Type B pancreatic cell (in vitro differentiated cells): ENCODE measurements at regions not wholly inside any gene's neighbourhood (a gene's known extent, or its start where the extent isn't known, plus 50 kb on each side); places are given as distances from the start of the nearest gene placed in this dataset.

Experiments used
- DNase-seq: peaks from one replicate; pipeline ENCODE4 v3.0.0; 2021; ENCODE audit warnings: mixed read lengths; ENCODE audit not compliant: unreplicated experiment; ENCODE audit errors: extremely low spot score
- H3K27ac Mint-ChIP-seq: 2 replicates; pipeline ENCODE4 v1.8.0; 2021; ENCODE audit warnings: mild to moderate bottlenecking, mixed read lengths
- H3K27me3 Mint-ChIP-seq: 2 replicates; pipeline ENCODE4 v1.8.0; 2021; ENCODE audit warnings: mixed read lengths
- H3K36me3 Mint-ChIP-seq: 2 replicates; pipeline ENCODE4 v1.8.0; 2021; ENCODE audit warnings: mixed read lengths
- H3K4me1 Mint-ChIP-seq: one replicate; pipeline ENCODE4 v1.8.0; 2021; ENCODE audit warnings: mixed read lengths; ENCODE audit not compliant: unreplicated experiment
- H3K4me3 Mint-ChIP-seq: 2 replicates; pipeline ENCODE4 v1.8.0; 2021; ENCODE audit warnings: mild to moderate bottlenecking, mixed read lengths
- H3K9me3 Mint-ChIP-seq: 2 replicates; pipeline ENCODE4 v1.8.0; 2021; ENCODE audit warnings: mixed read lengths
- TF ChIP-seq, protein P1 (sequence below): fragments of 200-600 bp; sonication (generic); conservative IDR thresholded peaks from 2 replicates; pipeline ENCODE4 v1.5.0; 2021; ENCODE audit warnings: antibody characterized with exemption, mild to moderate bottlenecking

DNA sequence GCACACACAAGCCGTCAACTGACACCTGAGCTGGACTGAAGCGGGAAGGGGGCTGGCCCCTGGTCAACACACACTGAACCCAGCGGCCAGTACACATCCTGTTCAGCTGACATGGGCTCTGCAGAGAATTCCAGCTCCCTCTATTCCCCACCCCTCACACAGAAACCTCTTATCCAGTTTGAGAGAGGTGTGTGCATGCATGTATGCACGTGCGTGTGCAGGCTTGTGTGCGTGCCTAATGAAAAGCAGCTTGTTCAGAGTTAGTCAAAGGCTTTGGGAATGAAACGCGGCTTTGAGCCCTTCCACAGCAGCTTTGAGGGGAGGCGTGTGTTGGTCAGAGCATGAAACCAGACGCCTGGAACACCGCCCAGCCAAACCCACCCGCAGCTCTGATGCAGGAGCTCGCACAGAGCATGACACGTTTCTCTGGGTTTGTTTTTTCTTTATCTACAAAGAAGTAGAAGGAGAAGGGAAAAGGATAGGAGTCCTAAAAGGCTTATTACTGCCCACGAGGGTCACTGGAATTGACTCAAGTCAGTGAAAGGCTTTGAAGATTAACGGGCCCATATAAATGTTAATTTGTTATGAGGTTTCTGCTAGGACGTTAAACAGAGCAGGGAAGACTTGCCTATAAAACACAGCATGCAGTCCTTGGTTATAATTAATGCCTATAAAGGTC, 184.2 kb downstream of the ETS2 start:
- Mint-ChIP-seq H3K27ac (peak overlapping the region; percentile 76), H3K4me3 (peak overlapping the region; percentile 70), H3K27me3 (peaks cover 35% of the 10 kb centered on the region), H3K4me1 (peaks cover 70% of the 10 kb centered on the region), H3K9me3 (no peaks in the 10 kb centered on the region), H3K36me3 (no peaks in the 10 kb centered on the region)
- peak; percentile 73 for DNase-seq
- TF ChIP-seq, protein P1, sequence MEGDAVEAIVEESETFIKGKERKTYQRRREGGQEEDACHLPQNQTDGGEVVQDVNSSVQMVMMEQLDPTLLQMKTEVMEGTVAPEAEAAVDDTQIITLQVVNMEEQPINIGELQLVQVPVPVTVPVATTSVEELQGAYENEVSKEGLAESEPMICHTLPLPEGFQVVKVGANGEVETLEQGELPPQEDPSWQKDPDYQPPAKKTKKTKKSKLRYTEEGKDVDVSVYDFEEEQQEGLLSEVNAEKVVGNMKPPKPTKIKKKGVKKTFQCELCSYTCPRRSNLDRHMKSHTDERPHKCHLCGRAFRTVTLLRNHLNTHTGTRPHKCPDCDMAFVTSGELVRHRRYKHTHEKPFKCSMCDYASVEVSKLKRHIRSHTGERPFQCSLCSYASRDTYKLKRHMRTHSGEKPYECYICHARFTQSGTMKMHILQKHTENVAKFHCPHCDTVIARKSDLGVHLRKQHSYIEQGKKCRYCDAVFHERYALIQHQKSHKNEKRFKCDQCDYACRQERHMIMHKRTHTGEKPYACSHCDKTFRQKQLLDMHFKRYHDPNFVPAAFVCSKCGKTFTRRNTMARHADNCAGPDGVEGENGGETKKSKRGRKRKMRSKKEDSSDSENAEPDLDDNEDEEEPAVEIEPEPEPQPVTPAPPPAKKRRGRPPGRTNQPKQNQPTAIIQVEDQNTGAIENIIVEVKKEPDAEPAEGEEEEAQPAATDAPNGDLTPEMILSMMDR, result no peak

DNA sequence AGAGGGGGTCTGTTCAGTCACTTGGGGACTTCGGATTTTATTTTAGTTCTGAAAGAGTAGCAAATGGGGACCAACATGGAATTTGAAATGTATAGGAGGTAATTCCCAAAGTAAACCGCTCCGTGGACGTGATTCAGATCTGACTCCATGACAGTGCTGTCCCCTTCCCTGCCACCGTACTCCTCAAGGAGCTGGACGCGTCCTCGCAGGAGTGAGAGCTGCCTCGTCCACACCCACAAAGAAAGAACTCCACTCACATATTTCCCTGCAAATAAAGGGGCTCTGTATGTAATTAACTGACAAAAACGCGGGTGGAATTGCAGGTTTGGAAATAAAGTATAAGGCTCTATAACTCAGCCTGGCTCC, 183.6 kb downstream of the ETS2 start:
- no peaks in the 10 kb centered on the region for H3K36me3 Mint-ChIP-seq
- H3K27ac Mint-ChIP-seq, result peak overlapping the region; percentile 76
- peaks cover 31% of the 10 kb centered on the region for H3K27me3 Mint-ChIP-seq
- H3K9me3 Mint-ChIP-seq, result no peaks in the 10 kb centered on the region
- H3K4me1 Mint-ChIP-seq, result peaks cover 76% of the 10 kb centered on the region
- no peak for DNase-seq
- H3K4me3 Mint-ChIP-seq, result peak overlapping the region; percentile 70
- TF ChIP-seq, protein P1, result no peak

DNA sequence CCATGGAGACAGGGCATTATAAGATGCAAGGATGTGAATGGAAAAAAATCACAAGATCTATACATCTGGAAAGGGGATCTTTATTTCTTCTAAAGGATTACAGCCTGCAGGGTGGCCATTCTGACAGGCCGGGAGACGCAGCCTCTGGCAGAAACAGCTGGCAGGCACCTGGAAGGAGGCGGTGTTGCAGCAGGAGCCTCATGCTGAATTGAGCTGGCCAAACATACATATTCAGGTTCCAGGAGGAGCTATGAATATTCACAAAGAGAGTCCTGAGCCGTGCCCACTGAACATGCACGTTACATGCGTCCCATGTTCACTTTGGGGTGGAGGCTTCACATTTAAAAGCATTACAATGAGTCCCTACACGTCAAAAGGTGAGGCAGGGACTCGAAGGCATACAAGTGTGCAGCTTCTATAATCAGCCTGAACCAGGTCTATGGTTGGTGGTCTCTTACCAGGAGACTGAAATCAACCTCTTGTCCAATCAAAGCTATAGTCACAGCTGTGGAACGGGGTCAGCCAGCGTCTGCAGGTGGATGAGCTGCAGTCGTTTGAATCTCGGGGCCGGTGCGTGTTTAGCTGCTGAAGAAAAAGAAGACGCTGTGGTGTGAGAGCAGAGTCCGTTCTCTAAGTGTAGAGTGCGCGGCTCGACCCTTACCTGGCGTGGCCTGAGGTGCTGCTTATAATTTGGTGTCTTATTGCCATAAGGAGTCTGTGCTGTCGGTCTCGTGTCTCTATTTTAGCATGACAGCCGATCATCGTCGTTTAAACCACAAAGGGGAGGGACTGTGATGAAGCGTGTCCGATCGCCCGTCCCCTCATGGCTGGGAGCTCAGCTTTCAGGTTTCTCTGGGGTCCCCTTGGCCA, 183.0 kb downstream of the ETS2 start:
- peaks cover 31% of the 10 kb centered on the region for H3K27me3 Mint-ChIP-seq
- TF ChIP-seq, protein P1, result no peak
- H3K4me1 Mint-ChIP-seq, result peaks cover 81% of the 10 kb centered on the region
- no peak for DNase-seq
- peak overlapping the region; percentile 37 for H3K4me3 Mint-ChIP-seq
- H3K9me3 Mint-ChIP-seq, result no peaks in the 10 kb centered on the region
- no peaks in the 10 kb centered on the region for H3K36me3 Mint-ChIP-seq
- no peak overlapping the region for H3K27ac Mint-ChIP-seq

DNA sequence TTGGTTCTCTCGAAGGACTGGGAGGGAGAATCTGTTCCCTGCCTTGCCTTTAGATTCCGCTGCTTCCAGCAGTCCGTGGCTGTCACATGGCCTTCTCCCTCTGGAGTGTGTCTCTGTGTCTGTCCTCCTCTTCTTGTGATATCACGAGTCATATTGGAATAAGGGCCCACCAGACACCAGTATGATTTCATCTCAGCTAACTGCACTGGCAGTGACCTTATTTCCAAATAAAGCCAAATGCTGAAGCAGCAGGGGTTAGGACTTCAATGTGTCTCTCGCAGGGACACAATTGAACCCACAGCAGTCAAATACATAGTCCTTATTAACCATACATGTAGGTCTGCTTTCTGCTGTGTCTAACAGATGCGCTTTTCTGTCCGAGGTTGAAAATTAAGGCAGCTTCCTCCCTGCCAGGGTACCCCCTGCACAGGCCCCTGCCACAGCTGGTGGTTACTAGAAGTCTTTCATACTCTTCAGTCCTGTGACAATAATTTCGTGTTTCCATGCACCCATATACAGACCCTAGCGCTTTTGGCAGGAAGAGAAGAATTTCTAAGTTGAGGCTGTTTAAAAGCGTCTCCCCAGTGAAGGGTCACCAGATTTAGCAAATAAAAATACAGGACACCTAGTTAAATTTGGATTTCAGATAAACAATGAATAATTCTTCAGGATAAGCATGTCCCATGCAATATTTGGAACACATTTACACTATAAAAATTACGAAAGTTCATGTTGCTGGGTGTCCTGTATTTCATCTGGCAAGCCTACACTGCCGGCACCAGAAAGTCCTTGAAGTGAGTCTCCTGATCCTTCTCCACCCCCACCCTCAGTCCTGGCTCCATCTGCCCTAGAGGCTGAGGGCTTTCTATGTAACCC, 182.1 kb downstream of the ETS2 start:
- Mint-ChIP-seq H3K9me3 (no peaks in the 10 kb centered on the region), H3K27ac (no peak overlapping the region), H3K4me1 (peaks cover 74% of the 10 kb centered on the region), H3K36me3 (no peaks in the 10 kb centered on the region), H3K4me3 (peak overlapping the region; percentile 37), H3K27me3 (peaks cover 31% of the 10 kb centered on the region)
- no peak for DNase-seq
- TF ChIP-seq, protein P1, result no peak

DNA sequence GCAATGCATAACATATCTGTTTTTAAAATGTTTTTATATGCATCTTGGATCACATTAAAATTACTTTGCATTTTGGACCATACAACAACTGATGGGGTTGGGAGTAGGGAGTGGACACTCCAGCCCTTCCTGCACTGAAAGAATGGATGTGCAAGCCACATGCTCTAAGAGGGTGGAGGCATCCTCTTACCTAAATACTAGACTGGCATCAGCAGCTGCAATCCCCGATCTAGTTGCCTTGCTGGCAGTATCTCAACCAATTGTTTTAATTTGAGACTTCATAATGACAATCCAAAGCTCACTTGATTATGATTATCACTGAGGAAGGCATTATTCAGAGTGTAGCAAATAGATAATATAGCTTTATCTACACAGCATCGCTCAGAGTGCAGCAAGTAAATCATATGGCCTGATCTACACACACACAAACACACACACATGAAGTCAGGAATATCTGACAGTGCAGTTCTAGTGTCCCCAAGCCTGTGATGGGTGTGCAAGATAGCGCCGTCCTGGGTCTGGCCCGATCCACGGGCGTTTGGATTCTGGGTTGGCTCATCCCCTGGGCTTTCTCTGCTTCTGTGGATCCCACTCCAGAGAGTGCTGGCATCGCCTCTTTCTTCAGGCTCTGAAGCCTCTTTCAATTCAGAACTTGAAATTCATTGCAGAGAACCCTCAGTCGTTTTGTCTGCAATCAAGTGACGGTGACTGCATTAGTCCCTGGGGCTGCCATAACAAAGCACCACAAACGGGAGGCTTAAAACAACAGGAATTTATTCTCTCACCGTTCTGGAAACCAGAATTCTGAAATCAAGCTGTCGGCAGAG, 181.3 kb downstream of the ETS2 start:
- Mint-ChIP-seq H3K27ac (no peak overlapping the region), H3K4me3 (no peak overlapping the region), H3K9me3 (no peaks in the 10 kb centered on the region), H3K4me1 (peaks cover 74% of the 10 kb centered on the region), H3K27me3 (peaks cover 35% of the 10 kb centered on the region), H3K36me3 (no peaks in the 10 kb centered on the region)
- no peak for DNase-seq
- TF ChIP-seq, protein P1, result no peak
